HEK293 (cell line): ENCODE measurements at regions not wholly inside any gene's neighbourhood (a gene's known extent, or its start where the extent isn't known, plus 50 kb on each side); places are given as distances from the start of the nearest gene placed in this dataset.

Experiments
- HOXA7 ChIP-seq: sonication (generic); formaldehyde crosslinking; IDR thresholded peaks from 2 replicates; pipeline ENCODE4 v1.8.1; 2022; ENCODE audit warnings: missing genetic modification reagents, borderline replicate concordance
- YY1 ChIP-seq: fragments of 450-650 bp; formaldehyde crosslinking; IDR thresholded peaks from 2 replicates; pipeline ENCODE4 v1.5.1; 2018; ENCODE audit warnings: missing biosample characterization, missing genetic modification characterization
- ZNF324 ChIP-seq: fragments of 450-650 bp; formaldehyde crosslinking; IDR thresholded peaks from 2 replicates; pipeline ENCODE4 v1.5.1; 2016; ENCODE audit warnings: missing biosample characterization, missing genetic modification characterization
- ZNF350 ChIP-seq: fragments of 450-650 bp; formaldehyde crosslinking; IDR thresholded peaks from 2 replicates; pipeline ENCODE4 v1.5.0; 2017; ENCODE audit warnings: missing biosample characterization, mild to moderate bottlenecking, missing genetic modification characterization
- ZNF48 ChIP-seq: fragments of 450-650 bp; formaldehyde crosslinking; IDR thresholded peaks from 2 replicates; pipeline ENCODE4 v1.5.1; 2016; ENCODE audit warnings: missing biosample characterization, missing genetic modification characterization
- ZNF549 ChIP-seq: fragments of 450-650 bp; IDR thresholded peaks from 2 replicates; pipeline ENCODE4 v1.5.1; 2018; ENCODE audit warnings: missing biosample characterization, missing genetic modification characterization, mild to moderate bottlenecking, inconsistent platforms, moderate library complexity
- TF ChIP-seq, protein P1 (sequence below): fragments of 450-650 bp; formaldehyde crosslinking; IDR thresholded peaks from 2 replicates; pipeline ENCODE4 v1.5.1; 2016; ENCODE audit warnings: missing biosample characterization, missing genetic modification characterization
- TF ChIP-seq, protein P2 (sequence below): fragments of 450-650 bp; formaldehyde crosslinking; conservative IDR thresholded peaks from 2 replicates; pipeline ENCODE4 v1.5.1; 2016; ENCODE audit warnings: low read depth, missing biosample characterization, missing genetic modification characterization
- TF ChIP-seq, protein P3 (sequence below): fragments of 450-650 bp; formaldehyde crosslinking; IDR thresholded peaks from 2 replicates; pipeline ENCODE4 v1.5.1; 2016; ENCODE audit warnings: missing biosample characterization, missing genetic modification characterization
- TF ChIP-seq, protein P4 (sequence below): fragments of 450-650 bp; formaldehyde crosslinking; IDR thresholded peaks from 2 replicates; pipeline ENCODE4 v1.5.1; 2017; ENCODE audit warnings: missing biosample characterization, missing genetic modification characterization
- TF ChIP-seq, protein P5 (sequence below): fragments of 450-650 bp; formaldehyde crosslinking; IDR thresholded peaks from 2 replicates; pipeline ENCODE4 v1.5.1; 2016; ENCODE audit warnings: missing biosample characterization, missing genetic modification characterization

DNA sequence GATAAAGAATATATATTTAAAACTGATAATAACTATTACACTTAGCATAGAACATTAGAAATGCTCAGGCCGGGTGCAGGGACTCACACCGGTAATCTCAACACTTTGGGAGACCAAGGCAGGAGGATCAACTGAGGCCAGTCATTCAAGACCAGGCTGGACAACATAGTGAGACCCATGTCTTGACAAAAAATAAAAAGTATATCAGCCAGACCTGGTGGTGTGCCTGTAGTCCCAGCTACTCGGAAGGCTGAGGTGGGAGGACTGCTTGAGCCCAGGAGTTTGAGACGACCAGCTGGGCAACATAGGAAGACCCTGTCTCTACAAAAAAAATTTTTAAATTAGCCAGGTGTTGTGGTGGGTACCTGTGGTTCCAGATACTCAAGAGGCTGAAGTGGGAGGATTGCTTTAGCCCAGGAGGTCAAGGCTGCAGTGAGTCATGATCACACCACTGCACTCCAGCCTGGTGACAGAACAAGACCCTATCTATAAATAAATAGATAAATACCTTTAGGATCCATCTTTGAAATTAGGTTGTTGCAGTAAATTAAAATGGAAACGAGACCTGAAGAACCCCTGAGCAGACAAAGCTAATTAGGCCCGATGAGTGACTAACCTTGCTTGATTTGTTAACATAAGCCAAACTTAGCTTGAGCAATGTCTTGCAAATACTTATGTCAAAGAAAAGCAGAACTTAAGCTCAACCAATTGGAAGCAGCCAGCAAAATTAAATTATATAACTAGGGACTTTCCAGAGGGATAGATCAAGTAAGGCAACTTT is 75.8 kb upstream of the E2F3 start:
- TF ChIP-seq HOXA7 (no peak), ZNF549 (no peak), YY1 (tag by site-specific recombination) (no peak), ZNF48 (tag by site-specific recombination) (no peak), ZNF324 (tag by site-specific recombination) (no peak), ZNF350 (tag by site-specific recombination) (no peak)
- TF ChIP-seq, protein P1, sequence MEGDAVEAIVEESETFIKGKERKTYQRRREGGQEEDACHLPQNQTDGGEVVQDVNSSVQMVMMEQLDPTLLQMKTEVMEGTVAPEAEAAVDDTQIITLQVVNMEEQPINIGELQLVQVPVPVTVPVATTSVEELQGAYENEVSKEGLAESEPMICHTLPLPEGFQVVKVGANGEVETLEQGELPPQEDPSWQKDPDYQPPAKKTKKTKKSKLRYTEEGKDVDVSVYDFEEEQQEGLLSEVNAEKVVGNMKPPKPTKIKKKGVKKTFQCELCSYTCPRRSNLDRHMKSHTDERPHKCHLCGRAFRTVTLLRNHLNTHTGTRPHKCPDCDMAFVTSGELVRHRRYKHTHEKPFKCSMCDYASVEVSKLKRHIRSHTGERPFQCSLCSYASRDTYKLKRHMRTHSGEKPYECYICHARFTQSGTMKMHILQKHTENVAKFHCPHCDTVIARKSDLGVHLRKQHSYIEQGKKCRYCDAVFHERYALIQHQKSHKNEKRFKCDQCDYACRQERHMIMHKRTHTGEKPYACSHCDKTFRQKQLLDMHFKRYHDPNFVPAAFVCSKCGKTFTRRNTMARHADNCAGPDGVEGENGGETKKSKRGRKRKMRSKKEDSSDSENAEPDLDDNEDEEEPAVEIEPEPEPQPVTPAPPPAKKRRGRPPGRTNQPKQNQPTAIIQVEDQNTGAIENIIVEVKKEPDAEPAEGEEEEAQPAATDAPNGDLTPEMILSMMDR (tag by site-specific recombination), result no peak
- TF ChIP-seq, protein P2, sequence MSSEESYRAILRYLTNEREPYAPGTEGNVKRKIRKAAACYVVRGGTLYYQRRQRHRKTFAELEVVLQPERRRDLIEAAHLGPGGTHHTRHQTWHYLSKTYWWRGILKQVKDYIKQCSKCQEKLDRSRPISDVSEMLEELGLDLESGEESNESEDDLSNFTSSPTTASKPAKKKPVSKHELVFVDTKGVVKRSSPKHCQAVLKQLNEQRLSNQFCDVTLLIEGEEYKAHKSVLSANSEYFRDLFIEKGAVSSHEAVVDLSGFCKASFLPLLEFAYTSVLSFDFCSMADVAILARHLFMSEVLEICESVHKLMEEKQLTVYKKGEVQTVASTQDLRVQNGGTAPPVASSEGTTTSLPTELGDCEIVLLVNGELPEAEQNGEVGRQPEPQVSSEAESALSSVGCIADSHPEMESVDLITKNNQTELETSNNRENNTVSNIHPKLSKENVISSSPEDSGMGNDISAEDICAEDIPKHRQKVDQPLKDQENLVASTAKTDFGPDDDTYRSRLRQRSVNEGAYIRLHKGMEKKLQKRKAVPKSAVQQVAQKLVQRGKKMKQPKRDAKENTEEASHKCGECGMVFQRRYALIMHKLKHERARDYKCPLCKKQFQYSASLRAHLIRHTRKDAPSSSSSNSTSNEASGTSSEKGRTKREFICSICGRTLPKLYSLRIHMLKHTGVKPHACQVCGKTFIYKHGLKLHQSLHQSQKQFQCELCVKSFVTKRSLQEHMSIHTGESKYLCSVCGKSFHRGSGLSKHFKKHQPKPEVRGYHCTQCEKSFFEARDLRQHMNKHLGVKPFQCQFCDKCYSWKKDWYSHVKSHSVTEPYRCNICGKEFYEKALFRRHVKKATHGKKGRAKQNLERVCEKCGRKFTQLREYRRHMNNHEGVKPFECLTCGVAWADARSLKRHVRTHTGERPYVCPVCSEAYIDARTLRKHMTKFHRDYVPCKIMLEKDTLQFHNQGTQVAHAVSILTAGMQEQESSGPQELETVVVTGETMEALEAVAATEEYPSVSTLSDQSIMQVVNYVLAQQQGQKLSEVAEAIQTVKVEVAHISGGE, result no peak
- TF ChIP-seq, protein P3, sequence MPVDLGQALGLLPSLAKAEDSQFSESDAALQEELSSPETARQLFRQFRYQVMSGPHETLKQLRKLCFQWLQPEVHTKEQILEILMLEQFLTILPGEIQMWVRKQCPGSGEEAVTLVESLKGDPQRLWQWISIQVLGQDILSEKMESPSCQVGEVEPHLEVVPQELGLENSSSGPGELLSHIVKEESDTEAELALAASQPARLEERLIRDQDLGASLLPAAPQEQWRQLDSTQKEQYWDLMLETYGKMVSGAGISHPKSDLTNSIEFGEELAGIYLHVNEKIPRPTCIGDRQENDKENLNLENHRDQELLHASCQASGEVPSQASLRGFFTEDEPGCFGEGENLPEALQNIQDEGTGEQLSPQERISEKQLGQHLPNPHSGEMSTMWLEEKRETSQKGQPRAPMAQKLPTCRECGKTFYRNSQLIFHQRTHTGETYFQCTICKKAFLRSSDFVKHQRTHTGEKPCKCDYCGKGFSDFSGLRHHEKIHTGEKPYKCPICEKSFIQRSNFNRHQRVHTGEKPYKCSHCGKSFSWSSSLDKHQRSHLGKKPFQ (tag by site-specific recombination), result no peak
- TF ChIP-seq, protein P4, sequence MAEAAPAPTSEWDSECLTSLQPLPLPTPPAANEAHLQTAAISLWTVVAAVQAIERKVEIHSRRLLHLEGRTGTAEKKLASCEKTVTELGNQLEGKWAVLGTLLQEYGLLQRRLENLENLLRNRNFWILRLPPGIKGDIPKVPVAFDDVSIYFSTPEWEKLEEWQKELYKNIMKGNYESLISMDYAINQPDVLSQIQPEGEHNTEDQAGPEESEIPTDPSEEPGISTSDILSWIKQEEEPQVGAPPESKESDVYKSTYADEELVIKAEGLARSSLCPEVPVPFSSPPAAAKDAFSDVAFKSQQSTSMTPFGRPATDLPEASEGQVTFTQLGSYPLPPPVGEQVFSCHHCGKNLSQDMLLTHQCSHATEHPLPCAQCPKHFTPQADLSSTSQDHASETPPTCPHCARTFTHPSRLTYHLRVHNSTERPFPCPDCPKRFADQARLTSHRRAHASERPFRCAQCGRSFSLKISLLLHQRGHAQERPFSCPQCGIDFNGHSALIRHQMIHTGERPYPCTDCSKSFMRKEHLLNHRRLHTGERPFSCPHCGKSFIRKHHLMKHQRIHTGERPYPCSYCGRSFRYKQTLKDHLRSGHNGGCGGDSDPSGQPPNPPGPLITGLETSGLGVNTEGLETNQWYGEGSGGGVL (tag by site-specific recombination), result no peak
- TF ChIP-seq, protein P5, sequence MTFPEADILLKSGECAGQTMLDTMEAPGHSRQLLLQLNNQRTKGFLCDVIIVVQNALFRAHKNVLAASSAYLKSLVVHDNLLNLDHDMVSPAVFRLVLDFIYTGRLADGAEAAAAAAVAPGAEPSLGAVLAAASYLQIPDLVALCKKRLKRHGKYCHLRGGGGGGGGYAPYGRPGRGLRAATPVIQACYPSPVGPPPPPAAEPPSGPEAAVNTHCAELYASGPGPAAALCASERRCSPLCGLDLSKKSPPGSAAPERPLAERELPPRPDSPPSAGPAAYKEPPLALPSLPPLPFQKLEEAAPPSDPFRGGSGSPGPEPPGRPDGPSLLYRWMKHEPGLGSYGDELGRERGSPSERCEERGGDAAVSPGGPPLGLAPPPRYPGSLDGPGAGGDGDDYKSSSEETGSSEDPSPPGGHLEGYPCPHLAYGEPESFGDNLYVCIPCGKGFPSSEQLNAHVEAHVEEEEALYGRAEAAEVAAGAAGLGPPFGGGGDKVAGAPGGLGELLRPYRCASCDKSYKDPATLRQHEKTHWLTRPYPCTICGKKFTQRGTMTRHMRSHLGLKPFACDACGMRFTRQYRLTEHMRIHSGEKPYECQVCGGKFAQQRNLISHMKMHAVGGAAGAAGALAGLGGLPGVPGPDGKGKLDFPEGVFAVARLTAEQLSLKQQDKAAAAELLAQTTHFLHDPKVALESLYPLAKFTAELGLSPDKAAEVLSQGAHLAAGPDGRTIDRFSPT (tag by site-specific recombination), result no peak
